Coronary artery (tissue), 2 donors: ENCODE measurements at regions not wholly inside any gene's neighbourhood (a gene's known extent, or its start where the extent isn't known, plus 50 kb on each side); places are given as distances from the start of the nearest gene placed in this dataset.
"Not testable (repeated sequence)": the region's sequence is repeated elsewhere in the genome, so short reads cannot be mapped to it uniquely, and the experiment has no call there.

Source experiments
- DNase-seq: peaks from one replicate; pipeline ENCODE4 v3.0.0-alpha.2; 2017; ENCODE audit warnings: low spot score
- H3K27ac ChIP-seq, 2 donors: fragments of 200-600 bp; sonication (generic); one replicate each; pipeline ENCODE4 v1.5.1; 2016 to 2019
- H3K4me3 ChIP-seq: fragments of 200-600 bp; sonication (generic); 2 replicates; pipeline ENCODE4 v1.5.1; 2016; ENCODE audit warnings: mild to moderate bottlenecking, moderate library complexity
- CTCF ChIP-seq: fragments of 200-600 bp; sonication (generic); IDR thresholded peaks from one replicate; pipeline ENCODE4 v1.5.1; 2019; ENCODE audit warnings: antibody characterized with exemption

DNA sequence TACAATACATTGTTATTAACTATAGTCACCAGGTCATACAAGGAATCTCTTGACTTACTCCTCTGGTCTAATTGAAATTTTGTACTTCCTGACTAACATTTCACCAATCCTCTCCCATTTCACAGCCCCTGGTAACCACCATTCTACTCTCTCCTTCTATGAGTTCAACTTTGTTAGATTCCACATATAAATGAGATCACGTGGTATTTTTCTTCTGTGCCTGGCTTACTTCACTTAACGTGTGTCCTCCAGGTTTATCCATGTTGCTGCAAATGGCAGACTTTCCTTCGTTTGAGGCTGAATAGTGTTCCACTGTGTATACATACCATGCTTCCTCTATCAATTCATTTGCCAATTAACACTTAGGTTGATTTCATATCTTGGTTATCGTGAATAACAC lies 128.5 kb downstream of the CHD9NB start:
- Histone ChIP-seq H3K4me3 (no peak overlapping the region), H3K27ac (no peak overlapping the region)
- DNase-seq = no peak
- no peak for TF ChIP-seq CTCF

DNA sequence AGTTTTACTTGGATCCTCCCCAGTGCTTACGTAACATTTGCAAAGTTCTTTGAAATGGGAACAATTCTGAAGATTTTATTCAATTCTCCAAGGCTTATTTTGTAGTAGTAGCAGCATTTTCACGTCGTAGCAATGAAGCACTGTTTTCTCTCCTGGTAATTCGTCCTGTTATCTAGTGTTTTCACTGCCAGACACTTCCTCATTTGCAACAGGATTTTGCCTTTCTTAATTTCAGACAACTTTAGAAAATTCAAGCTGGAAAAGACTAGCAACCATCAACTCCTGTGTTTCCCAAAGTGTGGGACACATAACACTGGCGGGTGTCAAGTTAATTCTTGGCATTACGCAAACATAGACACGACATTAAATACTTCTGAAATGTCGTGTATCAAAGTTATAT lies 131.6 kb downstream of the CHD9NB start:
- no peak overlapping the region for H3K27ac ChIP-seq
- H3K4me3 ChIP-seq = no peak overlapping the region
- DNase-seq = no peak
- no peak for TF ChIP-seq CTCF

- no peak overlapping the region for H3K4me3 ChIP-seq
- no peak overlapping the region for H3K27ac ChIP-seq
These were observed 132.4 kb downstream of the CHD9NB start for GRCh38 chr16:52920331-52920730.

DNA sequence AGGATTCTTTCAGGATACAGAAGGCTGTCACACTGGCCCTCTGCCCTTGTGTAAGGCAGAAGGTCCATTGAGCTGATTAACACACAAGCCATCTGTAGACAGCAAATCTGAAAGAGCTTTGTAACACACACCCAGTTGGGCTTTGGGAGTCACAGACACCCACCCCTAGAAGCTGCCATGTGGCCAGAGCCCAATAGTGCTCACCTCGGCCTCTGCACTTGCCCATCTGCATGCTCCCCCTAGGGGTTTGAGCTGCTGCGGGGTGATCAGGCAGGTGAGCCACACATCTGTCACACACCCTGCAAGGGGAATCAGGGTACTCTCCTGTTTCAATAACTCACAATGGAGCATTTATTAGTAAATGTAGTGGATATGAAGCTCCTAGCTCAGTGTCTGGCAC lies 138.3 kb downstream of the CHD9NB start:
- TF ChIP-seq CTCF = no peak

More at GRCh38 chr16:52920331-52920730, 132.4 kb downstream of the CHD9NB start:
- no peak for TF ChIP-seq CTCF
- DNase-seq = no peak

DNA sequence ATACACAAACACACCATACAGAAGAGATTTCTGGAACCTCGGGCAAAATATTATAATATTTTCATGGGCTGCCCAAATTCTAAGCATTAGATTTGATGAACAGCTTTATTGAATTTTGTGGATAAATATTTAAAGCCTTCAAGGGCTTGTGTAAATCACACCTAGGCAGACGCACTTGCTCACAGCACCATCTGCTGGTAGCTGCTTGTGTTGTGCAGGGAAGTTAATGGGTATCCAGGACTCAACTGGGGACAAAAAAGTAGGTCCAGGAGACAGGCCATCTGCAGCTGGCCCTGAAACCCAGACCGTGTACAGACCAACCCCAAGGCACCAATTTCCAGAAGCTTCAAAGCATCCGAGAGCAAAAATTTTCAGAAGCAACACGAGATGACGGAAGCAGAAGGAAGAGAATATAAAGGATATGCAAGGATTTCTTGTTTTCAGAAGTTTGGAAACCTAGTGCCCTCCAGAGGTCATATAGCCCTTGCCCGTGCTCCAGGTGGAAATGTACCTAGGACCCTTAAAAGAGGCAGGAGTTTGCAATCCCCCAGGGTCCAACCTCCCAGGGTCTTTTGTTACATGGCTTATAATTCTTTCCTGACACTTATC lies 140.0 kb downstream of the CHD9NB start:
- TF ChIP-seq CTCF = peak; percentile 29
- Histone ChIP-seq H3K4me3 (no peak overlapping the region), H3K27ac (no peak overlapping the region)
- DNase-seq = no peak

More for the DNA sequence above, 138.3 kb downstream of the CHD9NB start:
- no peak overlapping the region for H3K27ac ChIP-seq
- no peak overlapping the region for H3K4me3 ChIP-seq
- DNase-seq = no peak

GRCh38 chr16:52908057-52908456 lies 144.6 kb downstream of the CHD9NB start:
- not testable (repeated sequence) for H3K4me3 ChIP-seq, DNase-seq, H3K27ac ChIP-seq

GRCh38 chr16:52906281-52906680 lies 146.4 kb downstream of the CHD9NB start:
- H3K4me3 ChIP-seq = no peak overlapping the region
- H3K27ac ChIP-seq = no peak overlapping the region
- no peak for DNase-seq
- no peak for TF ChIP-seq CTCF
